PFSK-1 (cell line): ENCODE measurements at regions not wholly inside any gene's neighbourhood (a gene's known extent, or its start where the extent isn't known, plus 50 kb on each side); places are given as distances from the start of the nearest gene placed in this dataset.

Experiments
- FOXP2 ChIP-seq: optimal IDR thresholded peaks from 2 replicates; pipeline ENCODE3; 2011; ENCODE audit warnings: borderline replicate concordance, control low read depth, inconsistent platforms; ENCODE audit not compliant: insufficient read depth; ENCODE audit errors: extremely low read length, extremely low read depth
- POLR2AphosphoS5 ChIP-seq: IDR thresholded peaks from 2 replicates; pipeline ENCODE4 v1.6.1; 2012; ENCODE audit warnings: low read depth, mild to moderate bottlenecking, control low read depth, low read length, moderate library complexity
- SIN3A ChIP-seq: IDR thresholded peaks from 2 replicates; pipeline ENCODE4 v1.6.1; 2012; ENCODE audit warnings: mild to moderate bottlenecking, low read length, moderate library complexity, borderline replicate concordance; ENCODE audit not compliant: insufficient read depth
- TAF1 ChIP-seq: IDR thresholded peaks from 2 replicates; pipeline ENCODE4 v1.6.1; 2012; ENCODE audit warnings: low read length, control low read depth, borderline replicate concordance; ENCODE audit not compliant: insufficient read depth
- TF ChIP-seq, protein P1 (sequence below), 2 experiments: IDR thresholded peaks; 2 replicates each; pipeline versions ENCODE4 v1.6.1 to v1.8.0; 2011 to 2012; ENCODE audit warnings: low read depth in 2 of 2, low read length in 2 of 2, control low read depth in 1 of 2, inconsistent platforms in 1 of 2, mild to moderate bottlenecking in 1 of 2, moderate library complexity in 1 of 2; ENCODE audit not compliant: insufficient read depth in 1 of 2

DNA sequence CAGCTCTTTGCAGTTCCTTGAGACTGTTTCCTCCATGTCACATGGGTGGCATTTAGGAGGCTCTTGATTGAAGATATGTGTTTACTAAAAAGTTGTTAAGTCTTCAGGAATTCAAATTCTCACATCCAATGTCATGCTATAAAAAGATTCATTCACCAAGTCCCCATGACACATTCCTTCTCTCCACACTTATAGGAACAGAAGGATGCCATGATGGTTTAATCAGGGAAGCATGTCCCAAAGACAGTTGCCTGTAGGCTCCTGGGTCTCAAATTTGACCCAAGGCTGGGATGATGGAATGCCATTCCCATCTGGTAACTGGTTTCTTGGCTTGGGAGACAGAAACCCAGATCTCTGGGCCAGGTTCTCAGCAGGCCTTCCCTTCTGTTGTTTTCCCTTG lies 140.6 kb upstream of the SOX9 start:
- TF ChIP-seq SIN3A: no peak
- TF ChIP-seq POLR2AphosphoS5: no peak
- no peak for TF ChIP-seq FOXP2
- TF ChIP-seq TAF1: no peak
- TF ChIP-seq, protein P1, sequence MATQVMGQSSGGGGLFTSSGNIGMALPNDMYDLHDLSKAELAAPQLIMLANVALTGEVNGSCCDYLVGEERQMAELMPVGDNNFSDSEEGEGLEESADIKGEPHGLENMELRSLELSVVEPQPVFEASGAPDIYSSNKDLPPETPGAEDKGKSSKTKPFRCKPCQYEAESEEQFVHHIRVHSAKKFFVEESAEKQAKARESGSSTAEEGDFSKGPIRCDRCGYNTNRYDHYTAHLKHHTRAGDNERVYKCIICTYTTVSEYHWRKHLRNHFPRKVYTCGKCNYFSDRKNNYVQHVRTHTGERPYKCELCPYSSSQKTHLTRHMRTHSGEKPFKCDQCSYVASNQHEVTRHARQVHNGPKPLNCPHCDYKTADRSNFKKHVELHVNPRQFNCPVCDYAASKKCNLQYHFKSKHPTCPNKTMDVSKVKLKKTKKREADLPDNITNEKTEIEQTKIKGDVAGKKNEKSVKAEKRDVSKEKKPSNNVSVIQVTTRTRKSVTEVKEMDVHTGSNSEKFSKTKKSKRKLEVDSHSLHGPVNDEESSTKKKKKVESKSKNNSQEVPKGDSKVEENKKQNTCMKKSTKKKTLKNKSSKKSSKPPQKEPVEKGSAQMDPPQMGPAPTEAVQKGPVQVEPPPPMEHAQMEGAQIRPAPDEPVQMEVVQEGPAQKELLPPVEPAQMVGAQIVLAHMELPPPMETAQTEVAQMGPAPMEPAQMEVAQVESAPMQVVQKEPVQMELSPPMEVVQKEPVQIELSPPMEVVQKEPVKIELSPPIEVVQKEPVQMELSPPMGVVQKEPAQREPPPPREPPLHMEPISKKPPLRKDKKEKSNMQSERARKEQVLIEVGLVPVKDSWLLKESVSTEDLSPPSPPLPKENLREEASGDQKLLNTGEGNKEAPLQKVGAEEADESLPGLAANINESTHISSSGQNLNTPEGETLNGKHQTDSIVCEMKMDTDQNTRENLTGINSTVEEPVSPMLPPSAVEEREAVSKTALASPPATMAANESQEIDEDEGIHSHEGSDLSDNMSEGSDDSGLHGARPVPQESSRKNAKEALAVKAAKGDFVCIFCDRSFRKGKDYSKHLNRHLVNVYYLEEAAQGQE (IDR thresholded peaks at IDR 0.05; ENCODE audit: insufficient read depth in 1 of 2, low read depth in 2 of 2, low read length in 2 of 2): no peak
